HG03139 (cell line): ENCODE measurements at regions not wholly inside any gene's neighbourhood (a gene's known extent, or its start where the extent isn't known, plus 50 kb on each side); places are given as distances from the start of the nearest gene placed in this dataset.
"Not testable (repeated sequence)": the region's sequence is repeated elsewhere in the genome, so short reads cannot be mapped to it uniquely, and the experiment has no call there.

ENCODE experiments used
- ATAC-seq: cut with Tn5 transposase; IDR thresholded peaks from one replicate; pipeline ENCODE4 v1.9.1; 2021; ENCODE audit not compliant: unreplicated experiment

DNA sequence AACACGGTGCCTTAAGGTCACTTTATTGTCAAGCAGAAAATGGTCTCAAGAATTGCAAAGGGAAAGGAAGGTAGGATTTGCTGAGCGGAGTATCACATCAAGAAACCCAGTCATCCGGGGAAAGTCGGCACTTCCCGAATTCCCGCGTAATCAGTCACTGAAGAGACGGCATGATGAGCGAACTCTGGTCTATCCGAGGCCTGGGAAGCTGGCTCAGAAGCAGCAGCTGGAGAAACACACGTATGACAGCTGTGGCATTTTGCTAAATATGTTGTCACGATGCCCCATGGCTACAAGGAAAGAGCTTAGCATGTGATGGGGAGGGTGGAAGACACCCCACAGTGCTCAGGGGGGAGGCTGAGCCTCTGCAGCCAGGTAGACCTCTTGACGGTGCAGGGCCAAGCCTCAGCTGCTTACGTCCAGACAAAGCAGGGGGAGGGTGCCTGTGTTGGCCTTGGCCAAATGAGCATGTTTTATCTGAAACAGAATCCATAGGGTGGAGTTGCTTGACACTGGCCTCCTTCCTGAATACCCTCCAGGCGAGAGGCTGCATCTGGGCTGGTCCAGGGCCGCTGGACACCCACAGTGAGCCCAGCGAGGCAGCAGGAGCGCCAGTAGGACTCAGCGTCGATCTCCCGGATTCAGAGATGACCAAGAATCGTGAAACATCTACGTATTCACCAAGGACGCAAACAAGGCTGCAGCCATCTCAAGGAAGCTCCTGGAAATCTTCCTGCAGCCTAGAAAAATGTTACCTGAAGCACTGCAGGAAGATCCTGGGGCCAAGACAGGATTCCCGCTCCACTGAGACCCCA lies 118.8 kb upstream of the AFDN start:
- no peak for ATAC-seq

DNA sequence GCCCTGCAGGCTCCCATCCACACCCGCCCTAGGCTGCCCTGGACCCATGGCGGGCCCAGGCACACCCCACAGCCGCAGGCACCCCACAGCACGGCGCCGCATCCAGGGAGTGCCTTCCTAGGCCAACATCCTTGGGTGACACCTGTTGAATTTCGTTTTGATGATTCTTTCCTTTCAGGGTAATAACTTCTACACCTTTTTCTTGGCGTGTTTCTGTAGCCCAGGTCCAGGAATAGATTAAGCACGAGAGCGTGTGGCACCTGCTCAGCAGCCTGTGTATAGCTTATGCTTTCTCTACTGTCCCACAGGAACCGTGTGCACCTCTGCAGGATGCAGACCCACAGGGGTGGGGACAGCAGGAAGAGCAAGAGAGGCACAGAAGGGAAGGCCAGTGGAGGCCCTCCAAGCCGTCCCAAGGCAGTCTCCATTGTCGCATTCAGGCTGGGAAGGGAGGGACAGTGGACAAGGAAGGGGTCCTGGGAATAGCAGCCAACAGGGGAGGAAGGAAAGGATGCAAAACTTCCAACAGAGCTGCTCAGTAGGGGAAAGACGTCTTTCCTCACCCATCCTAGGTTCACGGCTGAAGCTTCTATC lies 118.1 kb upstream of the AFDN start:
- no peak for ATAC-seq

DNA sequence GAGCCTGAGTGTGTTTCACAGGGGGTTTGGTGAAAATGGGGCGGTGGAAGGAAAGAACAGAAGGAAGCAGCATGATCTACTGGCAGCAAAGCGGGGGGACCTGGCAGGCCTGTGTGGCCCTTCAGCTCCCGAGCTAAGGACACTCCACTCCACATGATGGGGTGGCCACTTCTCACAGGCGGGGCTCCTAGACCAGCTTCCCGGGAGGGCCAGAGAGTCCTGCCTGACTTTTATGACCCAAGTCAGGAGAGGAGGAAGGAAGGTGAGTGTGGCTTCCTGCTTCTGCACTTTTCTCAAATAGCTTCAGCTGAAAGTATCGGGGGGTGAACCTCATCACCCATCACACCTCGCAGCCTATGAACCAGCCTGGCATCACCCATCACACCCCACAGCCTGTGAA lies 117.5 kb upstream of the AFDN start:
- no peak for ATAC-seq

GRCh38 chr6:167709776-167710336 lies 116.9 kb upstream of the AFDN start:
- ATAC-seq: not testable (repeated sequence)

GRCh38 chr6:167710363-167710920 lies 116.3 kb upstream of the AFDN start:
- no peak for ATAC-seq

DNA sequence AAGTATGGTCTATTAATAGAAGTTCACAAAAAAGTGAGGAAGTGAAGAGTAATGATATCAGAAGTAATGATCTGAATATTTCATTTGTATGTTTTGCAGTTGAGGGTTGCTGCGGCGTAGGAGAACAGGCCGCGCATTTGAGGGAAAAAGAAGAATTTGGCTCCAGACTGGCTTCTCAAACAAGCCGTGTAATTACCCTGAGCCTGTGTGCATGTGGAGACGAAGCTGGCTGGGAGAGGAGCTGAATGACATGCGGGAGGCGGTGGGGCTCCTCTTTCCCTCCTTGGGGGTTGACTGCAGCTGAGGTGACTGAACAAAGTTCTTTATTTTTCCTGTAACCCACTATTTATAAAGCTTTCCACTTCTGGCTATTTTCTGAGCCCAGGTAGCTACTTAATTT lies 115.5 kb upstream of the AFDN start:
- no peak for ATAC-seq

- ATAC-seq: no peak
These were observed 114.7 kb upstream of the AFDN start for GRCh38 chr6:167711768-167712730.

GRCh38 chr6:167712731-167713475 lies 113.8 kb upstream of the AFDN start:
- ATAC-seq: no peak

DNA sequence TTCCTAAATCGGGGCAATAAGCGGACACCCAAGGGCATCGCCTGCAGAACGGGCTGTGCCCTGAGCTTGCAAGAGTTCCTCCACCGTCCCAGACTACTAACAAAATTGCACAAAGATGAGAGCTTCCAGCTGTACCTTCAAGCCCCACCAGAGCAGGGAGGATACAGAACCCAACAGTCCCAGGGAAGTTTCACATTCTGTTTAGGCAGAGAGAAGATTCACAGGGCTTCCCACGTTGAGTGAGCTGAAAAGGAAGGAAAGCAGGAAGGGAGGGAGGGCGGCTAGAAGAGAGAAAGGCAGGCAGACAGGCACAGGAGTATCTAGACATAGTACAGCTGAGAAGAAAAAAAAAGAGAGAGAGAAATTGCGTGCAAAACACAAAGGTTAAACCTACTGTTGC lies 112.6 kb upstream of the AFDN start:
- ATAC-seq: no peak

- ATAC-seq: no peak
These were observed 109.3 kb upstream of the AFDN start for GRCh38 chr6:167717455-167717854.

DNA sequence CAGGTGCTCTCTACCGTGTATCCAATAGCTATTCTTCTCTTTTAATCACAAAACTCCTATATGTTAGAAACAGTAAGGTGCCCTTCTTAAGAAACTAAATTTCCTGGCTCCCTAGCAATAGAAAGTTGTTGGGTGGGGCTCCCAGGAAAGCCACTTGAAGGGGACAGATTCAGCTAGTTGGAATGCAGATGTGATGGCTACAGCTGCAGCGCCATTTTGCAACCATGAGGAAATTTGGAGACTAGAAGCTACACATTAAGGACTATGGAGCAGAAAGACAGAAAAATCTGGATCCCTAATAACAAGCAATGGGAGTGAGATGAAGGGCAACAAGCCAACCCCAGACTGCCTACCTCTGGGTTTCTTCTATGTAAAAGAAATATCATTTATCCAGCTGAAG lies 108.8 kb upstream of the AFDN start:
- ATAC-seq: no peak

DNA sequence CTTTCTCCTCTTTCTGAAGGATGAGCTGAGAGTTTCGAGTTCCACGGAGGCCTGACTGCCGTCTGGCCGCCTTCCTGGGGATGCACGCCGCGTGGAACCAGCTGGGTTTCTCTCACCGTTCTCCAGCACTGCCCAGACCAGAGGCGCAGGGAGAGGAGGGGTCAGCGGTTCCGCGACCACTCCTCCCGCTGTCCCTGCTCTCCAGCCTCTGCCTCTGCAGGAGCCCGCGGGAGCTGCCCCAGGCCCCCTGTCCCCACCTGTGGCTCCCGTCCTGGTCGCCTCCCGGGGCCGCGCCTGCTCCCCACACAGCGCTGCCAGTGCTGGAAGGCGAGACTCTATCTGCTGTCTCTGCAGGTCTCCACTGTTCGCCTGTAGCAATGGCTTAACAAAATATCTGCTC lies 106.8 kb upstream of the AFDN start:
- no peak for ATAC-seq

DNA sequence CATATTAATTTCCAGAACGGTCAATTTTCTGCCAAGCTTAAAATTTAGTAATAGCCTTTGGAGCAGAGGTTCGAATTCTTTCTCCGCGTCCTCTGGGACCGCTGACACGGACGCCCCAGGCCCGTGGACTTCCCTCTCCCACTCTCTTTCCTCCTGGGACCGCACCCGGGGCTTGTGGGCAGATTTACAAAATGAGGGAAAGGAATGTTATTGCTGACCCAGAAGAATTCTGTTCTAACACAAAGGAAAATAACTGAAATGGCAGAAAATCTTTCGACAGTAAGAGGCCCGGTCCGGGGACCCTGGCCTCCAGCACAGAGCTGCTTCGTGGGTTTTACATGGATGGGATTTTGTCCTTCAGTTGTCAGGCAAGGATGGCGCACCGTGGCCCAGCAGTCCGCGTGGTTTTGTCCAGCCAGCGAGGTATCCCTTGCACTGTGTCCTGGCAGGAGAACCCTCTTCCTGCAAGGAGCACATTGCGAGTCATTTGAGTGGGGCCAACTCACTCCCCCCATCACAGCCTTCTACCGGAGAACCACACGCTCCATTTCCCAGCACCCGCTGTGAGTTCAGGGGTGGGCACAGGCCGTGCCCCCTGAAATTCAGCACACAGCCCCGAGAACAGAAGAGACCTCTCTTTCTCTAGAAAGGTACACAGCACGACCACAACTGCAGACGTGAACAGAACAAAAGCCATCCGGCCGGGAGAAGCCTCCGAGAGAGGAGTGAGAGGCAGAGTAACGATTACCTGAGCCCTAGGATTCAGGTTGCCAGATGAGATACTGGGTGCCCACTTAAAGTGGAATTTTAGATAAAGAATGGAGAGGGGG lies 106.0 kb upstream of the AFDN start:
- ATAC-seq: no peak

DNA sequence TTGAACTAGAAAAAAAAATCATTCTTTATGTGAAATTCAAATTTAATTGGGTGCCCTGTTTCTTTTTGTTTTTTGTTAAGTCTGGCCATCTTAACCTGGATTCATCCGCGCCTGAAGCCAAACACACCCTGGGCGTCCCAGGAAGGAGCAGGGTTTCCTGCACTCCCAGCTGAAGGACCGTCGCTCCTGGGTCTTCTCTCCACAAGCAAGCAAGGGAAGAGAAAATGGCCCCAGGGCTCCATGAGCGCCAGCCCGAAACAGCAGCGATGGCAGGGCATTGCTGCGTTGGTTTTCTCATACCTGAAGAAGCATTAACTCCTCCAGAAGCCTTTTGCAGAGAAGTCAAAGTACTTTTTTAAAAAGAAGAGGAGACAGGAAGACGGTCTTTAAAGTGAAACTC lies 105.4 kb upstream of the AFDN start:
- ATAC-seq: no peak

GRCh38 chr6:167722634-167723309 lies 103.9 kb upstream of the AFDN start:
- ATAC-seq: no peak

DNA sequence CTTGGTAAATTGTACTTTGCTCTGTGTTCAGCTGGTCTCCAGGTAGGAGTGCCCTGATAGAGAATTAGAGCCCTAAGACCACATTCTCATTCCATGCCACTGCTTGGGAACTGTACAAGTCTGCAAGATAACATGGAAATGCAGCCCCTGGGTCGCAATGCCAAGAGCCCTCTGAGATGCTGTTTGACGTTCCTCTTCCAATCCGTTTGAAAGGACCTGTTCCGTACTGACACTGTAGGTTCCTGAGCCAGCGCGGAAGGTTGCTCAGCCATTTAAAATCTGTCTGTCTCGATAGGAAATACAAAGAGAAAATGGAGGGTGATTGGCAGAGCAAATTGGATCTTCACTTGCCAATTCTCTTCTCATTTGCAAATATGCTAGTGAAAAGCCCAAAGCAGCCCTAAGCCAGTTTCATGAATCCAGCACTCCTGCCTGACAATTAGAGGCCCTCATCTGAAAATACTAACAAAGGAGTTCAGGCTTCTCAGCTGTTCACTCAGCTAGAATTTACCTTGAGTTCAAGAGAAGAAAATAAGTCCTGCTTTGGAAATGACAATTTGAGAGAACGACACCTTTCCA lies 100.6 kb upstream of the AFDN start:
- no peak for ATAC-seq

DNA sequence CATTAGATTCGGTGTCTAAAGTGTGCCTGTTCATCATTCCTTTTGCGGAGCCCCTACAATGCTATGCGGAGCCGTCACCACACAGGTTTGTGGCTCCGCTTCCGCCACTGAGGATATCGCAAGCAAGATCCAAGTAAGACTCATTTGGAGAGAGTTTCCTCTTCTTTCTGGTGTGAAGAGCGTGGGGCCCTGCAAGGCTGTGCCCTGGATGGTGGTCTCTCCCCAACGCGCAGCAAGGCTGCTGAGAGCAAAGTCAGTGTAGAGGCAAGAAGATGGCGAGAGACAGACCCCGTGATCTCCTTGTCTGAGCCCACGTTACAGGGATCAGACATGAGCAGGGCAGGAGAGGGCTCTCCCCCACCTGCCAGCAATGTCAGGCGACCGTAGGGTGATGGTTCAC lies 96.3 kb upstream of the AFDN start:
- ATAC-seq: no peak

GRCh38 chr6:167731216-167731615 lies 95.5 kb upstream of the AFDN start:
- ATAC-seq: no peak
